Inflammatory macrophage treated with lipopolysaccharide for 1 hour (primary cell): ENCODE measurements at regions not wholly inside any gene's neighbourhood (a gene's known extent, or its start where the extent isn't known, plus 50 kb on each side); places are given as distances from the start of the nearest gene placed in this dataset.

Source experiments
- DNase-seq, 2 donors: peaks; one replicate each; pipeline ENCODE4 v3.0.0-alpha.2; 2020 to 2022

DNA sequence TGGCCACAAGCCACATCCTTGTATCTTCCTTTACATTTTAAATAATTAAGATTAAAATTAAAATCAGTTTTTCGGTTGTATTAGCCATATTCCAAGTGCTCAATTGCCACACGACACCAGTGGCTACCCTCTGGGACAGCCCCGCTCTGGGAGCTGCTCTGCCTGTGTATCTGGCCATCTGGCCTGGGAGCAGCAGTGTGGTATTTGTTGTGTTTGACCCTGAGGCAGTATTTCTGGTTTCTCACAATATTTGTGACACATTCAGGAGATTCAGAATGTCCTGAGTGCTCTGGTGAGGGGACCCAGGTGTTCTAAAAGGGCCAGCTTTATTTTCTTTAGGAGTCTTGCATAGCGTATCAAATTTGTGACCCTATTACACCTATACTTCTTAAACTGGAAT is 179.0 kb downstream of the SUCLA2 start:
- no peak for DNase-seq

DNA sequence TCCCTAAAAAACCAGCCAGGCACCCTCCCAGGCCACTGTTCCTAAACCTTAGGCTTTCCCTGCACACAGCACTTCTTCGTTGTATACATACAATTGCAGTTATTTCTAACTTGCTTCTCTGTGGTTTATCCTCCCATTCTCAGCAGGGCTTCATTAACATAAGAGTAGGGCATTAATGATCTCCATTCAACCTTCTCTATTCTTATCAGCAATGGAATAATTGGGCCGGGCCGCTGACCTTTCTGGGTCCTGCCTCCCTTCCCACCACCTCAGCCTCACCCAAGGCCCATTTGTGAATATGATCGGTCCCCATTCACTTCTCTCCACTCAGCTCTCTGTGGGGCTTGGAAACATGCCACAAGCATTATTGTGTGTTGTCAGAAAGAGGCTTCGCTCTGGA is 184.2 kb downstream of the SUCLA2 start:
- DNase-seq, result no peak

GRCh38 chr13:47813718-47814117 is 187.4 kb downstream of the SUCLA2 start:
- no peak for DNase-seq

DNA sequence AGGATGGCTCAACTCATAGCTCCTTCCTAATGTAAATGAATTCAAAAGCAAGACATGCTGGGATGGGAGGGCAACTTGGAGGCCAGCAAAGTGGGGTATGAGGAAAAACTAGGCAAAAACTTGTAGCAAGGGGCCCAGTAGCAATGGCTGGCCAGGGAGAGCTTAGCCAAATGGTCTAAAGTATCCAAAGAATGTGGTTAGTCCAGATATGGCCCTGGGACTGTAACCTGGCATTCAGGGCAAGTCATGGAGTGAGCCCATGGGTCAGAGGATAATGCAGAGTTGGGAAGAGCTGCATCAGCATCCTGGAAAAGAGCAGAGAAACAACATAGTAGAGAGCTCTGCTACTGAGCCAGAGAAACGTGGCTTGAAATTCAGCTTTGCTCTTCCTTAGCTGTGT is 191.7 kb downstream of the SUCLA2 start:
- DNase-seq, result no peak

DNA sequence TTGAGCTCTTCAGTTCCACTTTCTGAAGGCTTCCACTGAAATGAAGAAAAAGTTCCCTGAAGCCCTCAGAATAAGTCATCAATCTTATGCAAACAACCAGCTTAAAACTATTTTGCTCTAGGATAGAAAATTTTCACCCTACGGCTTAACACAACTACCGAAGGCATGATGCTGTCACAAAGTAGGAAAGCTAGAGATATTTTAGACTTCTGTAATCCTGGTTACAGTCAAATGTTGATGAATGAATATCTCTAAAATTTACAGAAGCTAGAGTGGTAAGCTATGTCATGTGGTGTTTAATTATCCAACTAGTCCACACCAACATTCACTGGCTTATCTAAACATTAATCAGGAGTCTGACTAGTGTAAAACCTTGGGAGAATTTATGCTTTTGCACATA is 197.9 kb downstream of the SUCLA2 start:
- DNase-seq, result no peak

DNA sequence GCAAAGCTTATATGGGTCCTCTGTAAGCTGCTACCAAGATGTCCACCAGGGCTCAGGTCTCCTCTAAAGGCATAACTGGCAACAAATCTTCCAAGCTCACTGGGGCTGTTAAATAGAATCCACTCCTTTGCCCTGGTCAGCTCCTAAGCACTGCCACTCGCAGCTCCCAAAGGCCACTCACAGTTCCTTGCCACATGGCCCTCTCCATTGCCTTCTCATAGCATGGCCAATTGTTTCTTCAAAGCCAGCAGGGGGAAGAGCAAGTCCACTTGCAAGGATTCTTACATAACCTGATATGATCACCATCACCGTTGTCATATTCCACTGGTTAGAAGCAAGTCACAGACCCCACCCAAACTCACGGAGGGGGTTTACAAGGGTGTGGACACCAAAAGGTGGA is 199.5 kb downstream of the SUCLA2 start:
- DNase-seq, result no peak

GRCh38 chr13:47800593-47800992 is 200.5 kb downstream of the SUCLA2 start:
- no peak for DNase-seq

DNA sequence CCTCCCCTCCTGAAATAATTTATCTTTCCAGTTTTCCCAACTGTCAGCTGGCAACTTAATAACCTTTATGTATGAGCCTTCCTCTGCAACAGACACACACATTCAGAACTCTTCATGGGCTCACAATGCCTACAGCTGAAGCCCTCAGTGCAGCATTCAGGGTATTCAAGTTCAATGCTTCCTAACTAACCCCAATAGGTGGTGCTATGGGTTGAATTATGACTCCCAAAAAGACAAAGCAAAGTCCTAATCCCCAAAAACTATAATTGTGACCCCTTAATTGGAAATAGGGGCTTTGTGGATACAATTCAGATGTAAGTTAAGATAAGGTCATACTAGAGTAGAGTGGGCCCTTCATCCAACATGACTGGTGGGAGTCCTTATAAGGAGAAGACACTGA is 202.2 kb downstream of the SUCLA2 start:
- peak in 1 of 2 donors; percentile 9 for DNase-seq

- DNase-seq, result no peak
Observed at GRCh38 chr13:47798194-47798593, 202.9 kb downstream of the SUCLA2 start.

- DNase-seq, result no peak
Observed at GRCh38 chr13:47796816-47797215, 204.3 kb downstream of the SUCLA2 start.

GRCh38 chr13:47794963-47795362 is 206.1 kb downstream of the SUCLA2 start:
- peak in 1 of 2 donors; percentile 30 for DNase-seq

- DNase-seq, result no peak
Observed at GRCh38 chr13:47790755-47791154, 210.3 kb downstream of the SUCLA2 start.

GRCh38 chr13:47788844-47789243 is 212.2 kb downstream of the SUCLA2 start:
- DNase-seq, result no peak

GRCh38 chr13:47774671-47774994 is 226.4 kb downstream of the SUCLA2 start:
- no peak for DNase-seq

- no peak for DNase-seq
Observed at GRCh38 chr13:47764817-47765216, 236.3 kb downstream of the SUCLA2 start.

DNA sequence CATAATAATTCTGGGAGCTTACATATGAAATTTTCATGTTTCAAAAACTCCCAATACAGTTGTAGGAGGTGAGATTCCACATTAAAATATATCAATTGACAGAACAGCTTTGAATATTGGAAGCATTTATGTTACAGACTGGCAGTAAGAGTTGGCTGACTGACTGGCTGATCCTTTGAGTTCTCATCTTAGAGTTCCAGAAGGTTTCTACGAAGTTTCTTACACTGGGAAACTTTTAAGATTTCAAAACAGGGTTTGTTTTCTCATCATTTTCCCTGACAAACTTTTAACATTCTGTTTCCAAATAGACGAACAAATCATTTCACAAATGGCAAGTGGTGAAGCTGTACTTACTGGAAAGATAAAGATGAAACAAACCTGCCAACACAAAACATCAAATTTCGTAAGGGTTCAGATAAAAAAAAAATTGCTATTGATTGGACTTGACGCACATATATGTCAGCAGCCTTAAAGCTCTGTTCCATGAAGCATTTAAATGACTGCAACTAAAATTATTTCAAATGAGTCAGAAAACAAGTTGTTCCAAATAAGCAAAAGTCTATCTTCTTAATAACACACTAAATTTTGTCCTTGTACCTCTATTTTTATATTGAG is 243.5 kb downstream of the SUCLA2 start:
- DNase-seq, result no peak

GRCh38 chr13:47747901-47748300 is 253.2 kb downstream of the SUCLA2 start:
- DNase-seq, result no peak

GRCh38 chr13:47726394-47726793 is 274.7 kb downstream of the SUCLA2 start:
- DNase-seq, result no peak

- DNase-seq, result no peak
Observed at GRCh38 chr13:47723898-47724297, 277.2 kb downstream of the SUCLA2 start.

DNA sequence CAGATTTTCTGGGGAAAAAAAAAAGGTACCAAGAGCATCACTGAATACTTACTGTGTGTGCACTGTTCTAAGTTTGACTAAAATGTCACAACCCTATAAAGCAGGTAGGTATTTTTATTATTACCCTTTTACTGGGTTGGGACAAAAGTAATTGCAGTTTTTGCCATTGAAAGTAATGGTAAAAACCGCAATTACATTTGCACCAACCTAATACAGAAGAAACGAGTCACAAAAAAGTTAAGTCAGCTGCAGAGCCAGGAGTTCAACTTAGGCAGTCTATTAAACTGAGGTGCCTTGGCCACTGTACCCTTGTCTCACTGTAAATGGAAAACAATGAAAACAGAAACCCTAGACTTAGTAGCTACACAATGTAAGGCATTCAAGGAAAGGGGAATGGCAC is 281.9 kb downstream of the SUCLA2 start:
- no peak for DNase-seq

- DNase-seq, result no peak
Observed at GRCh38 chr13:47718556-47718955, 282.5 kb downstream of the SUCLA2 start.

DNA sequence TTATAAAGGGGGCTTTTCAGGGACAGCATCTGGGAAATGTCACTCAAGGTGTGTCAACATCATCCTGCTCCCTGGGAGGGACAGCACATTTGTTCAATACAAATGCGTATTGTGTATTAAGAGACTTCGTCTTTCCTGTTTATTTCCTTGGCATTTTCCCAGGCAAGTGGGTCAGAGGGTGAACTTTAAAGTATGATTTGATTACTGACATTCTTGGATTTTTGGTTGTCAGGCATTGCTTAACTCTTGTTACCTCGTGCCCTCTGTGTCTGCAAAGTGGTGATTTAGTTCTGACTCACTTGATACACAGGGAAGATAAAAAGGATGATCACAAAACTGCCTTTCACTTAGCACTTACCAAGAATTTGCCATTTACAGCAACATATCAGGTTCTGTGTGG is 292.7 kb downstream of the SUCLA2 start:
- no peak for DNase-seq

DNA sequence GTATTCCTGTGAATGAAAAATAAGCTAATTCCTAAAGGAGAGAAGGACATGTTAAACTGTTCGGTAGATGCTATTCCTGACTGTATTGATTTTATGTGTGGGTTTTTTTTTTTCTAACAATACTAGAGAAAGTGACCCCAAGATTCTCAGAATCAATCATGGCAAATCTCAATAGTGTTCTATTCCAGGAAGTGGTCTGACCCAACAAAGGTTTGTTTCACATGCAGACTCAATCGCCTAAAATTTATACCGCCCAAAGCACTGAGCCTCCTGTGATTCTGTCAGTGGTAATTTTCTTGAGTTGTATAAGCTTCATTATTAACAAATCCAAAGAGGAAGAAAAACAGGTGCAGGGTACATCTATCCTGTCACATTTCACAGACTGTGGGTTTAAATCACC is 293.7 kb downstream of the SUCLA2 start:
- DNase-seq, result no peak

DNA sequence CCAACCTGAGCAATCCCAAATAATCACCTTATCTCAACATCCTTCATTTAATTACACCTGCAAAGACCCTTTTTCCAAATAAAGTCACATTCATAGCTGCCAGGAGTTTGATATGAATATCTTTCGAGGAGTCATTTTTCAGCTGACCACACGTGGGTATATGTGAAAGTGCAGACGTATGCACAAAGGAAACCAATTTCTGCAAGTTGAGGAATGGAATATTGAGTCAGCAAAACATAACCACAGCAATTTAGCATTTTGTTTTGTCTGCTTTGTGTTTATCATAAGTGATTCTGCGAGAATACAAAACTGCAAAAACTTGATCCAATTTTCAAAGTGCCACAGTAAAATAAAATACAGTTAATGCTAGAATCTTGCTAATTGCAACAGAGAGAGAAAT is 295.9 kb downstream of the SUCLA2 start:
- DNase-seq, result no peak

- DNase-seq, result no peak
Observed at GRCh38 chr13:47696674-47697073, 304.4 kb downstream of the SUCLA2 start.

- DNase-seq, result no peak
Observed at GRCh38 chr13:47687577-47687976, 313.5 kb downstream of the SUCLA2 start.
